ENCODE measurements at regions not wholly inside any gene's neighbourhood (a gene's known extent, or its start where the extent isn't known, plus 50 kb on each side); places are given as distances from the start of the nearest gene placed in this dataset.

DNA sequence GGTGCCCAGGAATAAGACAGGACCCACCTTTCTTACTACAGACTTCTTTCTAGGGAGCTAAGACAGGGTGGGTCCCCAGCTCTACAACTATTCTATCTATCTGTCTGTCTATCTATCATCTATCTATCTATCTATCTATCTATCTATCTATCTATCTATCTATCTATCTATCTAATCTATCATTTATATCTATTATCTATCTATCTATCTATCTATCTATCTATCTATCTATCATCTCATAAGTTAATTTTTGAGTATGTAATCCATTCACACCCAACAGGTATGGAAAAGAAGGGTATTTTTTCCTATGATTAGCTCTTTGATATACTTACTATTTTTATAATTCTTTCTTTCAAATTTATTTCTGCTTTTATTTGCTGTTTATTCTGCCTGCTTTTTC, 55.9 kb downstream of the BAMBI start:
- intact Hi-C loops (cut with micrococcal nuclease; ENCODE audit: unreplicated experiment) (no loop called here), in situ Hi-C loops (cut with HindIII; ENCODE audit: low pct_unique_long_range_greater_than_20kb, low sequenced_read_pairs) (no loop called here)
- Histone ChIP-seq H3K36me3 (ENCODE audit: control insufficient read depth, insufficient read depth, low read length) (no peaks in the 10 kb centered on the region), H3K27me3 (ENCODE audit: control insufficient read depth, insufficient read depth, low read length) (no peaks in the 10 kb centered on the region; the same call in 1 of the 2 replicates), H3K4me3 (ENCODE audit: low read depth in 2 of 2, low read length in 2 of 2) (no peak overlapping the region), H3K4me1 (ENCODE audit: control insufficient read depth, insufficient read depth, low read length) (no peaks in the 10 kb centered on the region), H3K27ac (ENCODE audit: low read length) (no peak overlapping the region), H3K9me3 (ENCODE audit: control insufficient read depth, insufficient read depth, low read depth, low read length) (no peaks in the 10 kb centered on the region)
- no TSS peak for BruUV-seq (replicated peaks)
- TF ChIP-seq TCF7L2 (IDR thresholded peaks at IDR 0.05; ENCODE audit: low read depth, low read length) (no peak), CTCF (IDR thresholded peaks at IDR 0.05) (no peak), SIN3A (IDR thresholded peaks at IDR 0.05; ENCODE audit: borderline replicate concordance, insufficient read depth, low read depth, low read length) (no peak), POLR2AphosphoS5 (IDR thresholded peaks at IDR 0.05; ENCODE audit: low read depth, low read length) (no peak), REST (IDR thresholded peaks at IDR 0.05; ENCODE audit: insufficient read depth in 1 of 2, low read depth in 2 of 2, low read length in 1 of 2) (no peak)
- ATAC-seq (no peak), DNase-seq (ENCODE audit: low read depth, low spot score) (no peak)
- CTCF ChIA-PET, result no interaction called here
- POLR2A ChIA-PET, result no interaction called here

DNA sequence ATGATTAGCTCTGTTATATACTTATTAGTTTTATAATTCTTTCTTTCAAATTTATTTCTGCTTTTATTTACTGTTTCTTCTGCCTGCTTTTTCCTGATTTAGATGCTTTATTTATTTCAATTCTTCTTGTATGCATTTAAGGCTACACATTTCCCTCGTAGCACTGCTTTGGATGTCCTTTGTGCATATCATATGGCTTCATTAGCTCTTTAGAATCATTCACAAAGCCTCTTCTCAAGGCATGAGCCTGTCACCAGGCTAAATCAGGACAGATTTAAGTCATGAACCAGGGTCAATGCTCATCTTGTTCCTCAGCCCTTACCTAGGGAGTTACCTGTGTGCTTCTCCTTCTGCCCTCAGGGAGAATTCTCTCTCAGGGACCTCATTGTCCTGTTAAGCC, 56.3 kb downstream of the BAMBI start:
- TF ChIP-seq POLR2AphosphoS5 (IDR thresholded peaks at IDR 0.05; ENCODE audit: low read depth, low read length), result no peak
- no peak for TF ChIP-seq SIN3A (IDR thresholded peaks at IDR 0.05; ENCODE audit: borderline replicate concordance, insufficient read depth, low read depth, low read length)
- no peak for TF ChIP-seq CTCF (IDR thresholded peaks at IDR 0.05)
- TF ChIP-seq TCF7L2 (IDR thresholded peaks at IDR 0.05; ENCODE audit: low read depth, low read length), result no peak
- TF ChIP-seq REST (IDR thresholded peaks at IDR 0.05; ENCODE audit: insufficient read depth in 1 of 2, low read depth in 2 of 2, low read length in 1 of 2), result no peak
- Histone ChIP-seq H3K4me1 (ENCODE audit: control insufficient read depth, insufficient read depth, low read length) (no peaks in the 10 kb centered on the region), H3K27me3 (ENCODE audit: control insufficient read depth, insufficient read depth, low read length) (no peaks in the 10 kb centered on the region; the same call in 1 of the 2 replicates), H3K4me3 (ENCODE audit: low read depth in 2 of 2, low read length in 2 of 2) (no peak overlapping the region), H3K36me3 (ENCODE audit: control insufficient read depth, insufficient read depth, low read length) (no peaks in the 10 kb centered on the region), H3K9me3 (ENCODE audit: control insufficient read depth, insufficient read depth, low read depth, low read length) (no peaks in the 10 kb centered on the region), H3K27ac (ENCODE audit: low read length) (no peak overlapping the region)
- POLR2A ChIA-PET, result no interaction called here
- CTCF ChIA-PET, result no interaction called here
- DNase-seq (ENCODE audit: low read depth, low spot score) (no peak), ATAC-seq (no peak)
- no TSS peak for BruUV-seq (replicated peaks)
- in situ Hi-C loops (cut with HindIII; ENCODE audit: low pct_unique_long_range_greater_than_20kb, low sequenced_read_pairs) (no loop called here), intact Hi-C loops (cut with micrococcal nuclease; ENCODE audit: unreplicated experiment) (no loop called here)

Data from Panc1 (cell line).